ENCODE measurements at regions not wholly inside any gene's neighbourhood (a gene's known extent, or its start where the extent isn't known, plus 50 kb on each side); places are given as distances from the start of the nearest gene placed in this dataset.

DNA sequence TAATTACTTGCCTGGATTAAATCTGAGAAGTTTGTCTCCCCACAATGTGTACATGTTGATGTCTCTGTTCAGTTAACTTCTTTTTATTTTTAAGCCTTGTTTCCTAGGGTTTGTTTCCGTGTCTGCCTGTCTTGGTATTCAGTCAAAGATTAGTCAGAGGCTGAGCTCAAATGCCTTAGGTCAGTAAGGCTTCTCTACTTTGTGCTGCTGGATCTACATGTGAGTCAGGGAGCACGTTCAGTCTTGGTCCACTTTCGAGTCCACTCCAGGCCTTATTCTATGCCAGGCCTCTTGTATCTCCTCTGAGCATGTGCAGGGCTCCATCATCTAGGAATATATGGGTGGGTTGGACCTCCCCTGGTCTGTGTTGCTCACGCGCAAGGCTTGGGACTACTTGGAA is 93.3 kb upstream of the FZD8 start:
- TF ChIP-seq, protein P1, sequence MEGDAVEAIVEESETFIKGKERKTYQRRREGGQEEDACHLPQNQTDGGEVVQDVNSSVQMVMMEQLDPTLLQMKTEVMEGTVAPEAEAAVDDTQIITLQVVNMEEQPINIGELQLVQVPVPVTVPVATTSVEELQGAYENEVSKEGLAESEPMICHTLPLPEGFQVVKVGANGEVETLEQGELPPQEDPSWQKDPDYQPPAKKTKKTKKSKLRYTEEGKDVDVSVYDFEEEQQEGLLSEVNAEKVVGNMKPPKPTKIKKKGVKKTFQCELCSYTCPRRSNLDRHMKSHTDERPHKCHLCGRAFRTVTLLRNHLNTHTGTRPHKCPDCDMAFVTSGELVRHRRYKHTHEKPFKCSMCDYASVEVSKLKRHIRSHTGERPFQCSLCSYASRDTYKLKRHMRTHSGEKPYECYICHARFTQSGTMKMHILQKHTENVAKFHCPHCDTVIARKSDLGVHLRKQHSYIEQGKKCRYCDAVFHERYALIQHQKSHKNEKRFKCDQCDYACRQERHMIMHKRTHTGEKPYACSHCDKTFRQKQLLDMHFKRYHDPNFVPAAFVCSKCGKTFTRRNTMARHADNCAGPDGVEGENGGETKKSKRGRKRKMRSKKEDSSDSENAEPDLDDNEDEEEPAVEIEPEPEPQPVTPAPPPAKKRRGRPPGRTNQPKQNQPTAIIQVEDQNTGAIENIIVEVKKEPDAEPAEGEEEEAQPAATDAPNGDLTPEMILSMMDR (IDR thresholded peaks at IDR 0.05), result no peak
- TF ChIP-seq POLR2A (IDR thresholded peaks at IDR 0.05), result no peak
